GM19025 (cell line): ENCODE measurements at regions not wholly inside any gene's neighbourhood (a gene's known extent, or its start where the extent isn't known, plus 50 kb on each side); places are given as distances from the start of the nearest gene placed in this dataset.

ENCODE experiments used
- ATAC-seq: cut with Tn5 transposase; IDR thresholded peaks from one replicate; pipeline ENCODE4 v1.9.1; 2021; ENCODE audit warnings: mild to moderate bottlenecking, low read depth, moderate library complexity; ENCODE audit not compliant: unreplicated experiment

- ATAC-seq: peak; percentile 97
These were observed 90.9 kb upstream of the SMNDC1 start for GRCh38 chr10:110395350-110396283.

GRCh38 chr10:110396284-110396651 lies 91.5 kb upstream of the SMNDC1 start:
- ATAC-seq: no peak

GRCh38 chr10:110397856-110398255 lies 93.1 kb upstream of the SMNDC1 start:
- ATAC-seq: no peak

GRCh38 chr10:110398419-110399105 lies 93.8 kb upstream of the SMNDC1 start:
- no peak for ATAC-seq

GRCh38 chr10:110399106-110399964 lies 94.6 kb upstream of the SMNDC1 start:
- no peak for ATAC-seq

GRCh38 chr10:110399965-110400933 lies 95.5 kb upstream of the SMNDC1 start:
- ATAC-seq: no peak

GRCh38 chr10:110401401-110402076 lies 96.2 kb upstream of the DUSP5 start:
- ATAC-seq: no peak

GRCh38 chr10:110402077-110402416 lies 95.7 kb upstream of the DUSP5 start:
- no peak for ATAC-seq

- no peak for ATAC-seq
These were observed 94.1 kb upstream of the DUSP5 start for GRCh38 chr10:110403593-110403992.

GRCh38 chr10:110404413-110404812 lies 93.3 kb upstream of the DUSP5 start:
- no peak for ATAC-seq

- ATAC-seq: no peak
These were observed 92.9 kb upstream of the DUSP5 start for GRCh38 chr10:110404825-110405224.

- ATAC-seq: no peak
These were observed 92.3 kb upstream of the DUSP5 start for GRCh38 chr10:110405380-110405779.

- ATAC-seq: no peak
These were observed 90.2 kb upstream of the DUSP5 start for GRCh38 chr10:110407301-110408170.

- ATAC-seq: no peak
These were observed 89.4 kb upstream of the DUSP5 start for GRCh38 chr10:110408203-110408871.

GRCh38 chr10:110408943-110409342 lies 88.8 kb upstream of the DUSP5 start:
- ATAC-seq: no peak

GRCh38 chr10:110409488-110409887 lies 88.2 kb upstream of the DUSP5 start:
- no peak for ATAC-seq

GRCh38 chr10:110409926-110410325 lies 87.8 kb upstream of the DUSP5 start:
- ATAC-seq: no peak
